HG03520 (cell line): ENCODE measurements at regions not wholly inside any gene's neighbourhood (a gene's known extent, or its start where the extent isn't known, plus 50 kb on each side); places are given as distances from the start of the nearest gene placed in this dataset.
"Not testable (repeated sequence)": the region's sequence is repeated elsewhere in the genome, so short reads cannot be mapped to it uniquely, and the experiment has no call there.

Experiments used
- ATAC-seq: cut with Tn5 transposase; IDR thresholded peaks from one replicate; pipeline ENCODE4 v1.9.1; 2021; ENCODE audit warnings: mild to moderate bottlenecking, moderate library complexity; ENCODE audit not compliant: unreplicated experiment

DNA sequence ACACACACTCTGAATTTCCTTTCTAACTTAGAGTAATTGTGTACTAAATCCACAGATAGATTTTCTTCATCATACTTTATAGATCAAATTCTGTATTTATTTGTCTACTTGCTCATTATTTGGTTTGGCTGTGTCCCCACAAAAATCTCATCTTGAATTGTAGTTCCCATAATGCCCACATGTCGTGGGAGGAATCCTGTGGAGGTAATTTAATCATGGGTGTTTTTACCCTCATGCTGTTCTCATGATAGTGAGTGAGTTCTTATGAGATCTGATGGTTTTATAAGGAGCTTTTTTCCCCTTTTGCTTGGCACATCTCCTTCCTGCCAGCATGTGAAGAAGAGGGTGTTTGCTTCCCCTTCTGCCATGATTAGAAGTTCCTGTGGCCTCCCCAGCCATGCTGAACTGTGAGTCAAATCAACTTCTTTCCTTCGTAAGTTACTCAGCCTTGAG is 198.3 kb upstream of the TGFBR2 start:
- no peak for ATAC-seq

DNA sequence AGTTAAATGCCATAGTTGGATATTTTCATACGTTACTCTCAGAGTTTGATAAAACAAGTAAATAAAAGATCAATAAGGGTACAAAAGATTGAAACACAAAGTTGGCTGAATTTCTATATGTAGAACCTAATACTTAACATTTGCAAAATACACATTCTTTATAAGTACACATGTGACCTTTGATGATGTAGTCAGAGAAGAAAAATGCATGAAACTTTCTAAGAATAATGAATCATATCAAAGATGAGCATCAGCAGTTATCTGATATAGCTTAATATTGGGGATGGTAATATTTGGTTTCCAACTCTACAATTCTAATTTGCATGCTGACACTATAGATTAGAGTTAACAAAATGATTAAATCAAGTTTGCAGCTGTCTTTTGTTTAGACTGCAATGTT is 188.0 kb upstream of the TGFBR2 start:
- no peak for ATAC-seq

DNA sequence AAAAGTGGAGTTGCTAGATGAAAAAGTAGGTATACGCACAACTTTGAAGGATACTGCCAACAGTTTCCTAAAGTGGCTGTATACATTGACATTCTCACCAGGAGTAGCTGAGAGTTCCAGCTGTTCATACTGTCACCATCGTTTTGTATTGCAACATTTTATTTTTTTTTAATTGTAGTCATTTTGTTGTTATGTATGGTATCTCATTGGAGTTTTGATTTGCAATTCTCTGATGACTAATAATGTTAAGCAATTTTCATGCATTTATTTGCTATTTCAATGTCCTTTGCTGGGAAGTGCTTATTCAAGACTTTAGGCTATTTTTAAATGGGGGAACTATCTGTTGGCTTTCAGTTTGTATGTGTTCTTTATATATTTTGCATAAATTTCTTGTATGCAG is 185.1 kb upstream of the TGFBR2 start:
- ATAC-seq, result no peak

DNA sequence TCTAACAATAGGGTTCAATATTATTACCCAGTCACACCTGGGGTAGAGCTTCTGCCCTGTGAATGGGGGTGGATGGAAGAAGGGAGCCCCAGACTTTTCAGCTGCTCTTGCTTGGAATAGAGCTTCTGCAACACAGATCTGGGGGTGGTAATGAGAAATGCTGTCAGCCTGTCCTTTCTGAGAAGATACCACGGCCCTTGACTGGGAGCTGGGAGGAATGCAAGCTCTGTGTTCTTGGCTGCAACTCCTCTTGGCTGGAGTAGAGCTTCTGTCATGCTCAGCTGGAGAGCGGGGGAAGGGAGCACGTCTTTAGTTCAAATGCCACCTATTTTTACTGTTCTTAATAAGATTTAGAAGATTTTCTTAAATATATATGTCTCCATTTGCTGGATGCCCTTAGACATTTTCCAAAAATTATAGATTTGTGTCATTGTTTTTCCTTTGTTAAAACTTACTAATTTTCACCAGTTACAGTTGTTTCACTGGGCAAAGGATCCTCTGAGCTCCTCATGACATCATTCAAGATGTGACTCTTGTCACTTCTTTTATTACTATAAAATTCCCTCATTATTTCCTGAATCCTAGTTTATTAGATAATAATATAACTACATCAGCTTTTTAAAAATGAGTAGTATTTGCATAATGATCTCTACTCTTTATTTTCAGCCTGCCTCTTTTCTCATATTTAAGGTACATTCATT is 180.0 kb upstream of the TGFBR2 start:
- ATAC-seq, result no peak

DNA sequence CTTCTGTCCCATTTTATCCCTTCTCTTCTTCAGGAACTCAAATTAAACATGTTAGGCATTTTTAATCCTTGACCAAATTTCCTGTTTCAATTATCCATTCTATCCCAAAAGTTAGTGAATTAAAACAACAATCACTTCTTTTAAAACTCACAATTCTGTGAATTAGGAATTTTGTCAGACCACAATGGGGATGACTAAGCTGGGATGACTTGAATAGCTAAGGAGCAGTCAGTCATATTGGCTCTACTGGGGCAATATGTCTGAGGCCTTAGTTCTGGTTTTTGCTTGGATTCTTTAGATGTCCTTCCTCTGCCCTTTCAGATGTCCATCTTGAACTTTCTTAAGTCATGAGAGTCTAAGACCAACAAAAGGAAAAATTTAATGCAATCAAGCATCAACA is 178.2 kb upstream of the TGFBR2 start:
- no peak for ATAC-seq

DNA sequence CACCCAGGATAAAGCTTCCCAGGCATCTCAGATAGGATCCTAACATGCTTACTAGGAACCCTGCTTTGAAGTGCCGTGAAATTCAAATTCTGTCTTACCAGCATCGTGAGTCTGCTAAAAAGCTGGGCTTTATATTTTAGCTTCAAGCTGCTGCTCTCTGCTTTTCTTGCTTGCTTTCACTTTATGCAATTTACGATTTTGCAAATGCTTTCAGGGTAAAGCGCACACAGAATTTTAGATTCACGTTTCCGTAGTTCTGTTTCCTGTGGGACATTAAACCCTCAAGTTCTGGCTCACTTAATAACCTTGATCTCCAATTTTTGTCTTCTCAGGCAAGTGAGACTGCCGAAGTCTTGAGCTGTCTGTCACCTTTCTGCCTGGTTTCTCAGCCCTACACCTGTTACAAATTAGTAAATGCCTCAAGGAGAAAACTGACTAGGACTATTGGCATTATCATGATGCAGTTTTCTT is 170.5 kb upstream of the TGFBR2 start:
- no peak for ATAC-seq

DNA sequence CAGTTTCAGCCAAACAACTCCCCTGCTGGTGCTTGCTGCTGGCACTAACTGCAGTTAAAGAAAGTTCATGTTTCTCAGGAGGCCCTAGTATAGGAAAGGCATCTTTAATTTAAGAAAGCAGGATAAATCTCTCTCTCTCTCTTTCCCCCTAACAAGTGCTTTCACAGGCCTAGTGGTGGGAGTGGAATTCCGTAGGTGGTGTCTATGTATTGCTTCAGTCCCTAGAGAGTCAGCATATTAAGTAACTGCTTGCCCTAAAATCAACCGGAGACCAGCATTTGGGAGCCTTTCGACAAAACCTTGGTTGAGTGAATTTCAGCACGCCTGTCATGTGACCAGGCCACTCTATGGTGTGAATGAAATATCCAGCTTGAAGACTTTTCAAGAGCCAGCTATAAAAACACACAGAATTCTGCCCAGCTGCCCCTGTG is 169.2 kb upstream of the TGFBR2 start:
- no peak for ATAC-seq

DNA sequence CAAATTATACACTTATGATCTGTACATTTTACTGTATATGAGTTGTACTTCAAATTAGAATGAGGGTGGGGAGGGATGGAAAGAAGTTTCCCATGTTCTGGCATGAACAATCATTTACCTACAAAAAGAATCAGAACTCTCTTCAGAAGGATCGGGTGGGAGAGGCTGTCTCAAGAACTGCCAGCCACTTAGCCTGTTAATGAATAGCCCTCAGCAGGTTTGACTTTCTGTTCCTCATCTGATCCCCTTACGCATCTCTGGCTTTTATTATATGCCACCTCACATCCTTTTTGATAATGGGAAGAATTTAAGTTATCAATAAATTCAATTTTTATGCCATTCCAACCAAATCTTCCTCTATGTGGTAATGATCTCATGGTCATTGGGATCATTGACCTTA is 168.3 kb upstream of the TGFBR2 start:
- no peak for ATAC-seq

DNA sequence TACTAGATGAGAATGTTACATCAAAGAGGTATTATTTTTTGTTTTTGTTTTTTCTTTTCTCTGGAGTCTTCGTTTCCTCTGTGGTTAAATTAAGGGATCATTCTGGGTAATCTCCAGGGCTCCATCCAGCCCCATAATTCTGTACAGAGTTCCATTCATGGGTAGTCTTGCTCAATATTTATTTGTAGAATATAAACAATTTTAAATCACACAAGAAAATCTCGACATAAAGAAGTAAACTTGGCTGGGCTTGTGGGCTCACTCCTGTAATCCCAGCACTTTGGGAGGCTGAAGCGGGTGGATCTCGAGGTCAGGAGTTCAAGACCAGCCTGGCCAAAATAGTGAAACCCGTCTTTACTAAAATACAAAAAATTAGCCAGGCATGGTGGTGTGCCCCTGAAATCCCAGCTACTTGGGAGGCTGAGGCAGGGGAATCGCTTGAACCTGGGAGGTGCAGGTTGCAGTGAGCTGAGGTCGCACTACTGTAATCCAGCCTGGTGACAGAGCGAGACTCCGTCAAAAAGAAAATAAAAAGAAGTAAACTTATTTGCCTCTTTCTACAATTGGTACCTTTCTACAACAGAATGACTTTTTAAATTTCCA is 166.8 kb upstream of the TGFBR2 start:
- no peak for ATAC-seq

DNA sequence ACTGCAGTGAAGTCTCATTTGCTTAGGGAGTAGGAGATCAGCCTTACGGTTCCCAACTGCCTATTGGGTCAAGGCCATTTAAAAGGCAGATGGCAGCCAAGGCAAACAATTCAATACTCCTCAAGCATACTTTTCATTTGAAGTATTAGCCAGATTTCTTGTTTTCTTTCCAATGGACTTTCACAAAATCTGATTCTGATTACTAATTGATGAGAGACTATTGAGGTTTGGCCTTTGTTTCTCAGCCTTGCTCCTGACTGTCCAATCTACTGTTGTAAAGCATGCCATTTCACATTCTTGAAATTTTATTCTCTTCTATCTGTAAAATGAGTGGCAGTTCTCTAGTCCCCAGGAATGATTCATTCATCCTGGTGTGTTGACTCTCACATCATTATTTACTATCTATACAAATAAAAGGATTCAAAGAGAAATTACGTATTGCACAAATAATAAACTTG is 166.2 kb upstream of the TGFBR2 start:
- no peak for ATAC-seq

DNA sequence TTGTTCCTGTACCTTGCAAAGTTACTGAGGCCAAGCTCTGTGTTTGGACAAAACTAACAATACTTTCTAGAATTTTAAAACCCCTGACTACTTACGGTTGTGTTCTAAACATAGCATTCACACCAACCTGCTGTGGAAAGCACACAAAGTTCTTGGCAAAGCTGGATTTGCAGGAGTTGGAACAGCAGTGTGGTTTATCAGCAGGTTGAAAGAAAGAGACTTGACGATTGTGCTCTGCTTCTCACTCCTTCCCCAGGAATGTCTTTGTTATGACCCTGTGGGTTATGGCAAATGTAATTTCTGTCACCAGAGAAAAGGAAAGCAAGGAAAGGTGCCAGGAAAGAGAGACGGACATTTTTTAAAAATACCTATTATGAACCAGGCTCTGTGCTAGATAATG is 165.5 kb upstream of the TGFBR2 start:
- no peak for ATAC-seq

DNA sequence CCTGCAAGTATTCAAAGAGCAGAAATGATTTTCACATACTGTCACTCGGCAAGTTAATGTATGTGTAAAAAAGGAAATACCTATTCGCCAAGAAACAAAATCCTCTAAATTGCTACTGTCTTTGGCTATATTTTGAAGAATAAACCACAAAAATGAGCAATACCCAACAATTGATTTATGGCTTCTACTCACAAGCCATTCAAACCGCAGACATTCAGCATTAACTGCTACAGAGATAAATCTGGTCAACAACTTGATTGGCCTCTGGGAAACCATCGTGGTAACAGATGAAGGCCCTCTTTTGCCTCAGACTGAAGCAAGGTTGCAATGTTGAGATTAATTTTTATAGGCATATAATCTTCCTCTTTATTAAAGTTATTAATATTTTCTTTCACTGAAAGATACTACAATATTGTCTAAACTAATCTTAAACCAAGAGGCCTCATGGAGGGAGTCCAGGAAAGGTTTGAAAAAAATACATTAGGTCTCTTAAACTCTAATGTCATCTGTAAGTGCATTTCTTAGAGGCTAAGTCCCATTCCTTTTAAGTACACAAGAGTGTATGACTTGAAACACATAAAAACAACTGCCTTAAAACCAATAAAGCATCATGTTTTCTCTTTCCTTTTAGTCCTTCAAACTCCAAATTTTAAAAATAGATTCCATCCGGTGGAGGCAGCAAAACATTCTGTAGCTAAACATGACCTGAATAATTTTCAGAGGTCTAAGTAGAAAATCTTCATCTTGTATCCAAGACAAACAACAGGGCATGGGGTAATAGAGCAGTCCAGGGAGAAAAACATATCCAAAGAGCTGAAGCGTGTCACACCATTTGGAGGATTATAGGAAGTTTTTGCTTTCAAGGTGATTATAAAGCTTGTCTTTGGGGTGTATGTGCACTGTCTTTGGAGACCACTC is 162.4 kb upstream of the TGFBR2 start:
- ATAC-seq, result no peak

DNA sequence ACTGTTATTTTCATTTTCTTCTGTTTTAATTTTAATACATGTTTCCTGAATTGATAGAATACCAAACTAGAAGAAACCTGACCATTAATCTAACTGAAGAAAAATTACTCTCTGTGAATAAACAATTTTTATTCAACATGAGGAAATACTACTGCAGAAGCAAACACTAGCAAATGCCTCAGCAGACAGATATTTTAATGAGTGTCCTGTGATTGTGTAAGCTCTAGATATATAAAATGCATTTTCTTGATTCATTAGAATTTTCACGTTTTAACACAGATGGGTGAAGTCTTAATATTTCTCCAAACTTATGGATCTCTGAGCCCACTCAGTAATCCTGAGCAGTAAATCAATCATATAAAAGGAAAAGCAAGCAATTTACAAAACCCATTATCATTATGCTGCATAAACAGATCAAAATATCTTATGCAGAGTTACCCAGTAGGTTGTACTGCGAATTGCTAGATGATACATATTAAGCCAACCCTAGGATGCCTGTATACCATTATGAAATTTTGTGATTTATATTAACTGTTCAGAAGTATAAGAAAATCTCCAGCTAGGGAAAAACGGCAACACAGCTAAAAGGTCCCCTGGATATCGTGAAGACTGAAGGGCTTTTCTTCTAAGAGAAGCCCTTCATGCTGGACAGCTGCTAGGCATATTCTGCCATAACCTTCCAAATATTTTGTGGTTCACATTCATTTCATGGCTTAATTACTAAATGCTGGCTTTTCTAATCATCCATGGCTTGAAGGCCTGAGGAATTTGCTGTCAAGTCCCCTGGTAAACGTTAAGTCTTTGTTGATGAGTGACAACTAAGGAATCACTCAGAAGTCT is 157.7 kb upstream of the TGFBR2 start:
- ATAC-seq, result no peak

DNA sequence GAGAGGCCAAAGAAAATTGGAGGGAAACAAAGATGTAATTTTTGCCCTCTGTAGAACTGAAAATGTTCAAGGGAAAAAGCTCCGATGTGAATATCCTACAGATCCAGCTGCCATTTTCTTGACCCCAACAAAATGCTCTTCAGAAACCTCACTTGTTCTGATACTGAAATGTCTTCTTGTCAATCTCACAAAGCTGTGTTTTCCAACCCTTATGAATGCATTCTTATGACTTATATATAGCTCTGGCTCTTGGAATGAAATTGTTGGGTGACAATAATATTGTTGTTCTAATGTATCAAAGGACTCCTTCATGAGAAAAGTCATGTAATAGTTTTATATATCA is 157.1 kb upstream of the TGFBR2 start:
- ATAC-seq, result no peak

DNA sequence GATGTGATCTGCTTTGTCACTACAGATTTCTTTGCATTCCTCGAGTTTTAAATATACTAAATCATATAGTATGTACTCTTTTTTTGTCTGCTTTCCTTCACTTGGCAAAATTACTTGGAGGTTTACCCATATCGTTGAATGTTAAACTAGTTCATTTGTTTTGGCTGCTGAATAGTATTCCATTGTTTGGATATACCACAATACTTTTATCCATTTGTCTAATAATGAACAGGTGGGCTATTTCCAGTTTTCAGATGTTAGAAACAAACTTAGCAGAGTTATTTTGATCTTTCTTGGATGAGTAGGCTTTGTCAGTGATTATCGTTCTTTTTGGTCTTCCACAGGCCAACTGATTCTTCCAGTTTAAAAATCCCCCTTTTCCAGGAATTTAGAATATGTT is 154.0 kb upstream of the TGFBR2 start:
- no peak for ATAC-seq

DNA sequence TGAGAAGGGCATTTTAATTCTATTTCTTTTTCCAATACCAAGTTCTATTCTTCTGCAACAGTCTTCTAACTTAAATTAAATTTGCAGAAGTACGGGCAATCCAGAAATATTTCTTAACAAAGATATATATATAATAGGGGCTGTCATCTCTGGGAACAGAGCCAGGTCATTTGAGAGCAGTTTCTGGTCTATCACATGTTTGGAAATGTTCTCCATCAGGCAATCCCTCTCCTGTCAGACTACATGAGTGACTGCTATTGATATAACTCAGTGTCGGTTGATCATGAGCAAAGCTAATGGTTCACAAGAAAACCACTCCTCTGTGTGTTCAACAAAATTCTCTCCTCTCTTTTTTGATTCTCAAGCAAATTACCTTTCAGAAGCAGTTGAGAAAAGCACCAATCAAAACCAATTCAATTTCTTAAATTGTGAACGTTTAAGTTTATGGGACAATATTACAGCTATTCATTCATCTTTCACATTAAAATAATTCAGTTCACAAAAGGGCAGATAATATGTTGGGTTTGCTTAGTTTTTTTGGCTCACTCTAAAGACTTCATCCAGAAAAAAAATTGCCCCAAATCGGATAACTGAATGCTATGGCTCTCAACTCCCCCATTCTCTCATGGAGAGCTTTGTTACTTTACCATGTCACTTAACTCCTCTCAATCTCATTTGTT is 152.9 kb upstream of the TGFBR2 start:
- no peak for ATAC-seq

DNA sequence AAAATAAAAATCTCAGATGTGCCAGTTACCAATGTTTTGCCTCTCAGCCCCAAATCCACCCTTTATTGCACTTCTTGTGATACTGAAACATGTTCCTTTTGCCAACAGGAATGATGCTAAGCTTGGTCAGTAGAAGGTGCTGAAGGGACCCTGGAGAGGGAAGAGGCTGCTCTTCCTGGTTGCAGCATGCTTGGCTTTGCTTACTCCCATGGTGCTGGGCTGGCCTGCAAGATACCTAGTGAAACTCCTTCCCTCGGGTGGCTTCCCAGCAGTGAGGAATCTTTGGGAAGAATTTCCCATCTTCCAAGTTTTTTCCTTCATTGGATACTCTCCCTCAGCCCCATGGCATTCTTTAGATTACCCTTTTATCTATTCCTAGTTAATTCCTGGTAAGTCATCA is 151.8 kb upstream of the TGFBR2 start:
- no peak for ATAC-seq

DNA sequence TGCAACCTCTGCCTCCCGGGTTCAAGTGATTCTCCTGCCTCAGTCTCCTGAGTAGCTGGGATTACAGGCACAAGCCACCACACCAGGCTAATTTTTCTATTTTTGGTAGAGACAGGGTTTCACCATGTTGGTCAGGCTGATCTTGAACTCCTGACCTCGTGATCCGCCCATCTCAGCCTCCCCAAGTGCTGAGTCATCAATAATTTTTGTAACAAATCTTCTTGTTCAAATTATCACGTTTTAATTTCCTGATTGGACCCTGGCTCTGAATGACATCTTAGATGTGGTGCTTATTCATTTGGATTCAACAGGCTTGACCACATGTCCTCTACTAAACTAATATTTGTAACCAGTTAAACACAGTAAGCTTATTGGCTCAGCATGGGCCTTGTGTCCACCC is 151.3 kb upstream of the TGFBR2 start:
- not testable (repeated sequence) for ATAC-seq

DNA sequence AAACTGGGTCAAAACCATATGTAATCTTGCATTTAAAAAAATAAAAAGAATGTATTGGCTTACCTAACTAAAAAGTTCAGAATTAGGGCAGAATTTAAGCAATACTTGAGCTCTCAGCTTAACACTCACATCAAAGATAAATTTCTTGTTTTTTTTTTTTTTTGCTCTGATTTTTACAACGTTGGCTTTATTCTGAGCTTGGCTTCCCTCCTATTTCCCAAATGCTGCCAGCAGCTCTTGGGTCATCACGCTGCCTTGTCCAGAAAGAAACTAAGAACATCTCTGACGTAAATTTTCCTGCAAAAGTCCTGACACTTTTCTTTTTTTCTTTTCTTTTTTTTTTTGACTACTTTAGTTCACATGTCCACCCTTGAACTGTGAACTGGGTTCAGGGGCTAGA is 150.6 kb upstream of the TGFBR2 start:
- ATAC-seq, result no peak

DNA sequence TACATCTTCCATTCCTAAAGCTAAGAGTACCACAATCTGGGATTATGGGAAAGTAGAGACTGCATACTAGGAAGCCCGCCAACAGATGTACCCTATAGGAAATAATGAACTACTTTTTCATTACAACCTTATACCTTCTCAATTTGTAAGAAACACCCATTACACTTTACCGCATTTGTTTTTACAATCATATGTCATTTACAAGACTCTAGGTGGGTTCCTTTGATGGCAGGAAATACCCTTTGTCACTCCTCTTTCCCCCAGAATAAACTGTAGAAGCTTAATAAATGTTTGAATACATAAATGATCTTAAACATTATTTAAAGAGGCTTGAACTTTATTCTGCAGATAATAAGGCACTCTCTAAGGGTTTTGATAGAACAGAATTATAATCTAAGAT is 150.1 kb upstream of the TGFBR2 start:
- ATAC-seq, result no peak
